ENCODE measurements at regions not wholly inside any gene's neighbourhood (a gene's known extent, or its start where the extent isn't known, plus 50 kb on each side); places are given as distances from the start of the nearest gene placed in this dataset.

- no peak for TF ChIP-seq EZH2 (IDR thresholded peaks at IDR 0.05)
- TF ChIP-seq POLR2AphosphoS5 (IDR thresholded peaks at IDR 0.05; ENCODE audit: borderline replicate concordance, low read depth, low read length), result no peak
- TF ChIP-seq FOXP2 (optimal IDR thresholded peaks at IDR 0.05; ENCODE audit: control extremely low read depth, extremely low read length, insufficient read depth), result no peak
Observed at GRCh38 chr9:35553670-35554543, 51.2 kb upstream of the TESK1 start.
